ENCODE measurements at regions not wholly inside any gene's neighbourhood (a gene's known extent, or its start where the extent isn't known, plus 50 kb on each side); places are given as distances from the start of the nearest gene placed in this dataset. TPM values are rescaled to one million over a fixed set of nuclear protein-coding genes. Genes with fewer than 3 reads are reported as not detected.

GRCh38 chr5:154529282-154529681 is 51.3 kb upstream of the HAND1 start:
- no peaks in the 10 kb centered on the region for H3K36me3 ChIP-seq (ENCODE audit: control insufficient read depth, insufficient read depth, low read length)
- H3K36me3 Mint-ChIP-seq (ENCODE audit: low read depth): no peaks in the 10 kb centered on the region
- no peak for TF ChIP-seq CTCF (conservative IDR thresholded peaks at IDR 0.05)
- H3K4me3 ChIP-seq (ENCODE audit: low read length): no peak overlapping the region
- H3K27me3 Mint-ChIP-seq (ENCODE audit: insufficient read depth): peaks cover 7% of the 10 kb centered on the region
- H3K27me3 ChIP-seq (ENCODE audit: control insufficient read depth, insufficient read depth, low read length, poor library complexity, severe bottlenecking): no peaks in the 10 kb centered on the region
- H3K4me1 ChIP-seq (ENCODE audit: control insufficient read depth, insufficient read depth, low read length): peaks cover 9% of the 10 kb centered on the region
- no peak overlapping the region for H3K9ac ChIP-seq (ENCODE audit: extremely low read depth, low read length, poor library complexity, severe bottlenecking)
- H3K9me3 ChIP-seq (ENCODE audit: control insufficient read depth, low read length): no peaks in the 10 kb centered on the region
- H3K27ac ChIP-seq (ENCODE audit: low read depth, low read length): no peak overlapping the region
- DNase-seq: no peak
- 80 to 100% methylated on average over 1 of the region's 1 CpG for WGBS, 2 experiments (ENCODE audit: insufficient coverage in 1 of 2, insufficient read length in 1 of 2)
- H3K27ac Mint-ChIP-seq: no peak overlapping the region
- no peaks in the 10 kb centered on the region for H3K9me3 Mint-ChIP-seq
- H3K4me3 Mint-ChIP-seq: no peak overlapping the region
- H3K4me1 Mint-ChIP-seq: peaks cover 23% of the 10 kb centered on the region

- Mint-ChIP-seq H3K4me1 (peaks cover 33% of the 10 kb centered on the region), H3K9me3 (no peaks in the 10 kb centered on the region), H3K36me3 (ENCODE audit: low read depth) (no peaks in the 10 kb centered on the region), H3K4me3 (no peak overlapping the region), H3K27ac (no peak overlapping the region), H3K27me3 (ENCODE audit: insufficient read depth) (peaks cover 7% of the 10 kb centered on the region)
- Histone ChIP-seq H3K4me1 (ENCODE audit: control insufficient read depth, insufficient read depth, low read length) (peaks cover 20% of the 10 kb centered on the region), H3K9me3 (ENCODE audit: control insufficient read depth, low read length) (no peaks in the 10 kb centered on the region), H3K9ac (ENCODE audit: extremely low read depth, low read length, poor library complexity, severe bottlenecking) (no peak overlapping the region), H3K27me3 (ENCODE audit: control insufficient read depth, insufficient read depth, low read length, poor library complexity, severe bottlenecking) (no peaks in the 10 kb centered on the region), H3K4me3 (ENCODE audit: low read length) (no peak overlapping the region), H3K36me3 (ENCODE audit: control insufficient read depth, insufficient read depth, low read length) (no peaks in the 10 kb centered on the region), H3K27ac (ENCODE audit: low read depth, low read length) (no peak overlapping the region)
- no peak for DNase-seq
- 81 to 96% methylated on average over 3 to 5 of the region's 5 CpGs for WGBS, 2 experiments (ENCODE audit: insufficient coverage in 1 of 2, insufficient read length in 1 of 2)
- no peak for TF ChIP-seq CTCF (conservative IDR thresholded peaks at IDR 0.05)
Measured at GRCh38 chr5:154528005-154528594, 50.1 kb upstream of the HAND1 start.

Small RNAs in the stretch of these regions (microRNA-seq; reads per million reads assigned to microRNA genes)
- not detected for gene MIR1303 (ENCODE audit: borderline microRNAs expressed)
- not detected for gene MIR3141 (ENCODE audit: borderline microRNAs expressed)
